ENCODE measurements at regions not wholly inside any gene's neighbourhood (a gene's known extent, or its start where the extent isn't known, plus 50 kb on each side); places are given as distances from the start of the nearest gene placed in this dataset.

DNA sequence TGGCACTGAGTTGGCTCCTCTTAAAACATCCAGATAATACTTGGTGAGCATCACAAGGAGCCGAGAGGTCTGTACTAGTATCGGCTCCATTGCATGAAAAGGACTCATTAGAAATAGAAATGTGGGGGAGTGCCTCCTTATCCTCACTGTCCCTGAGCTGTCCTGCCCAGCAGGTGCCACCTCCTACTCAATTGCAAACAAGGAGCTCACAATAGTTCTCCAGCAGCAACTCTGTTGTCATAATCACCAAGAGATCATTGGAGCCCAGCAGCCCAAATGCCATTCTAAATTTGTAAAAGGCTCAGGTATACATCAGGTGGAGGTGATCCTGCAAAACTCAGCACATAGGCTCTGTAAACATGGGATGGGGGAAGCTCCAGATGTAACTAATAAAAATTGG, 99.1 kb downstream of the PLK2 start:
- TF ChIP-seq POLR2A (IDR thresholded peaks at IDR 0.05; ENCODE audit: low read length) (no peak), GATA1 (IDR thresholded peaks at IDR 0.05; ENCODE audit: low read depth, low read length) (no peak)
